ENCODE measurements at regions not wholly inside any gene's neighbourhood (a gene's known extent, or its start where the extent isn't known, plus 50 kb on each side); places are given as distances from the start of the nearest gene placed in this dataset.

- intact Hi-C loops (cut with micrococcal nuclease) = no loop called here
- H3K4me1 Mint-ChIP-seq = peaks cover 11% of the 10 kb centered on the region
- Histone ChIP-seq H3K79me2 (ENCODE audit: control insufficient read depth, insufficient read depth, low read length) (peaks cover 24% of the 10 kb centered on the region), H3K36me3 (replicated peaks in 1 of 2; ENCODE audit: control extremely low read depth in 1 of 2, control insufficient read depth in 1 of 2, extremely low read depth in 1 of 2, insufficient read depth in 2 of 2, low read length in 1 of 2) (peaks cover 9 to 16% of the 10 kb centered on the region in 2 experiments), H4K20me1 (ENCODE audit: control insufficient read depth, insufficient read depth, low read length, poor library complexity, severe bottlenecking) (peaks cover 58% of the 10 kb centered on the region), H3K9ac (ENCODE audit: low read length) (no peak overlapping the region), H3K27me3 (replicated peaks in 1 of 4; ENCODE audit: control extremely low read depth in 1 of 4, control insufficient read depth in 3 of 4, insufficient read depth in 4 of 4, low read length in 3 of 4) (no peaks in the 10 kb centered on the region), H3K4me3 (ENCODE audit: control extremely low read depth in 1 of 5, extremely low read depth in 1 of 5, insufficient read depth in 1 of 5, low read depth in 2 of 5, low read length in 4 of 5) (no peak overlapping the region), H3K9me3 (ENCODE audit: control extremely low read depth in 1 of 3, control insufficient read depth in 2 of 3, insufficient read depth in 1 of 3, low read length in 2 of 3) (no peaks in the 10 kb centered on the region), H3K4me1 (ENCODE audit: control insufficient read depth in 2 of 2, insufficient read depth in 2 of 2, low read length in 2 of 2) (peaks cover 0 to 3% of the 10 kb centered on the region in 2 donors), H3K4me2 (replicated peaks; ENCODE audit: low read depth, low read length, poor library complexity, severe bottlenecking) (no peak overlapping the region), H3K27ac (ENCODE audit: low read length in 2 of 2) (no peak overlapping the region), H2AFZ (ENCODE audit: insufficient read depth, low read depth, low read length, poor library complexity, severe bottlenecking) (no peak overlapping the region)
- 100% methylated on average over 1 of the region's 1 CpG for WGBS (ENCODE audit: insufficient coverage)
- H3K27me3 Mint-ChIP-seq = no peaks in the 10 kb centered on the region
- H3K27ac Mint-ChIP-seq = no peak overlapping the region
- H3K9me3 Mint-ChIP-seq (ENCODE audit: insufficient read depth) = peaks cover 2% of the 10 kb centered on the region
- TF ChIP-seq CTCF (IDR thresholded peaks at IDR 0.05) = no peak
- no peak for TF ChIP-seq EZH2 (IDR thresholded peaks at IDR 0.05; ENCODE audit: borderline replicate concordance, insufficient read depth, low read depth, low read length, poor library complexity, severe bottlenecking)
- no peak for DNase-seq
- ATAC-seq (ENCODE audit: low read depth) = no peak
- POLR2A ChIA-PET = no interaction called here
- CTCF ChIA-PET = no interaction called here
- no peak overlapping the region for H3K4me3 Mint-ChIP-seq
These were observed 308.3 kb downstream of the UTRN start for GRCh38 chr6:144593392-144593791.

GRCh38 chr6:144594585-144594984 is 309.4 kb downstream of the UTRN start:
- intact Hi-C loops (cut with micrococcal nuclease) = no loop called here
- H3K27ac Mint-ChIP-seq = no peak overlapping the region
- no peak for DNase-seq

More at GRCh38 chr6:144594585-144594984, 309.4 kb downstream of the UTRN start:
- Histone ChIP-seq H3K27ac (ENCODE audit: low read length in 2 of 2) (no peak overlapping the region), H3K36me3 (replicated peaks in 1 of 2; ENCODE audit: control extremely low read depth in 1 of 2, control insufficient read depth in 1 of 2, extremely low read depth in 1 of 2, insufficient read depth in 2 of 2, low read length in 1 of 2) (peaks cover 9 to 16% of the 10 kb centered on the region in 2 experiments), H4K20me1 (ENCODE audit: control insufficient read depth, insufficient read depth, low read length, poor library complexity, severe bottlenecking) (peaks cover 55% of the 10 kb centered on the region), H3K4me1 (ENCODE audit: control insufficient read depth in 2 of 2, insufficient read depth in 2 of 2, low read length in 2 of 2) (no peaks in the 10 kb centered on the region), H3K79me2 (ENCODE audit: control insufficient read depth, insufficient read depth, low read length) (peaks cover 23% of the 10 kb centered on the region), H3K4me2 (replicated peaks; ENCODE audit: low read depth, low read length, poor library complexity, severe bottlenecking) (no peak overlapping the region), H3K4me3 (ENCODE audit: control extremely low read depth in 1 of 5, extremely low read depth in 1 of 5, insufficient read depth in 1 of 5, low read depth in 2 of 5, low read length in 4 of 5) (no peak overlapping the region), H3K9ac (ENCODE audit: low read length) (no peak overlapping the region), H3K9me3 (ENCODE audit: control extremely low read depth in 1 of 3, control insufficient read depth in 2 of 3, insufficient read depth in 1 of 3, low read length in 2 of 3) (no peaks in the 10 kb centered on the region), H3K27me3 (replicated peaks in 1 of 4; ENCODE audit: control extremely low read depth in 1 of 4, control insufficient read depth in 3 of 4, insufficient read depth in 4 of 4, low read length in 3 of 4) (no peaks in the 10 kb centered on the region), H2AFZ (ENCODE audit: insufficient read depth, low read depth, low read length, poor library complexity, severe bottlenecking) (no peak overlapping the region)
- no peak overlapping the region for H3K4me3 Mint-ChIP-seq
- H3K9me3 Mint-ChIP-seq (ENCODE audit: insufficient read depth) = peaks cover 2% of the 10 kb centered on the region
- H3K4me1 Mint-ChIP-seq = peaks cover 7% of the 10 kb centered on the region
- no peak for TF ChIP-seq EZH2 (IDR thresholded peaks at IDR 0.05; ENCODE audit: borderline replicate concordance, insufficient read depth, low read depth, low read length, poor library complexity, severe bottlenecking)
- TF ChIP-seq CTCF (IDR thresholded peaks at IDR 0.05) = no peak
- POLR2A ChIA-PET = no interaction called here
- no peaks in the 10 kb centered on the region for H3K27me3 Mint-ChIP-seq
- ATAC-seq (ENCODE audit: low read depth) = no peak
- CTCF ChIA-PET = interaction anchor here (0.7 to 3.4 kb wide), 2 partner anchors 12 to 289 kb away, joined by 3 to 9 read pairs; no protein-coding TSS in a partner anchor
- WGBS (ENCODE audit: insufficient coverage) = no CpG with 5 or more reads among the region's 1 CpG
